ENCODE measurements at regions not wholly inside any gene's neighbourhood (a gene's known extent, or its start where the extent isn't known, plus 50 kb on each side); places are given as distances from the start of the nearest gene placed in this dataset.

DNA sequence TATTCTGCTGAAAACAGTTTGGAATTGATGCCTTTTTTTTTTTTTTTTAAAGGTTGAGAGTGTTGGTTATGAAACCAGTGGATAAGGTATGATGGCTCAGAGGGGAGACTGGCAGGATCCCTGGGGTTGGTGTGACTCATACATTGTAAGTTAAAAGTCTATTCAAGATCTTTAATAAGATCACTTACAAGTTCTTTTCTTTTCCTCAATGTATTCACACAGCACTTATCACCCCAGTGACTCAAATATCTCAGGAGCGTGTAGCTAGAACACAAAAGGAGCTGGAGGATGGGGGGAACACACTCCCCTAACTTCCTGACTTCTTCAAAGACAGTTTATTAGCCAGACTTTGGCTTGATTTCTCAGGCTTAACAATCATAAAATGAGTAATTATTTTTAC is 285.3 kb downstream of the SV2B start:
- H3K4me3 ChIP-seq (replicated peaks in 1 of 2; ENCODE audit: low read depth in 2 of 2, low read length in 2 of 2) = no peak overlapping the region
- peak; percentile 4 to 73 for DNase-seq (ENCODE audit: low read depth in 2 of 2)
- TF ChIP-seq, protein P1, sequence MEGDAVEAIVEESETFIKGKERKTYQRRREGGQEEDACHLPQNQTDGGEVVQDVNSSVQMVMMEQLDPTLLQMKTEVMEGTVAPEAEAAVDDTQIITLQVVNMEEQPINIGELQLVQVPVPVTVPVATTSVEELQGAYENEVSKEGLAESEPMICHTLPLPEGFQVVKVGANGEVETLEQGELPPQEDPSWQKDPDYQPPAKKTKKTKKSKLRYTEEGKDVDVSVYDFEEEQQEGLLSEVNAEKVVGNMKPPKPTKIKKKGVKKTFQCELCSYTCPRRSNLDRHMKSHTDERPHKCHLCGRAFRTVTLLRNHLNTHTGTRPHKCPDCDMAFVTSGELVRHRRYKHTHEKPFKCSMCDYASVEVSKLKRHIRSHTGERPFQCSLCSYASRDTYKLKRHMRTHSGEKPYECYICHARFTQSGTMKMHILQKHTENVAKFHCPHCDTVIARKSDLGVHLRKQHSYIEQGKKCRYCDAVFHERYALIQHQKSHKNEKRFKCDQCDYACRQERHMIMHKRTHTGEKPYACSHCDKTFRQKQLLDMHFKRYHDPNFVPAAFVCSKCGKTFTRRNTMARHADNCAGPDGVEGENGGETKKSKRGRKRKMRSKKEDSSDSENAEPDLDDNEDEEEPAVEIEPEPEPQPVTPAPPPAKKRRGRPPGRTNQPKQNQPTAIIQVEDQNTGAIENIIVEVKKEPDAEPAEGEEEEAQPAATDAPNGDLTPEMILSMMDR (IDR thresholded peaks at IDR 0.05; ENCODE audit: low read depth, low read length) = no peak

- TF ChIP-seq, protein P1 (IDR thresholded peaks at IDR 0.05; ENCODE audit: low read depth, low read length) = no peak
- H3K4me3 ChIP-seq (replicated peaks in 1 of 2; ENCODE audit: low read depth in 2 of 2, low read length in 2 of 2) = no peak overlapping the region
- DNase-seq (ENCODE audit: low read depth in 2 of 2) = no peak
Observed at GRCh38 chr15:91393186-91393585, 293.1 kb downstream of the SV2B start.

GRCh38 chr15:91400481-91400880 is 300.4 kb downstream of the SV2B start:
- TF ChIP-seq, protein P1 (IDR thresholded peaks at IDR 0.05; ENCODE audit: low read depth, low read length) = no peak
- DNase-seq (ENCODE audit: low read depth in 2 of 2) = no peak

GRCh38 chr15:91407269-91407889 is 307.3 kb downstream of the SV2B start:
- peak in 1 of 2 donors; percentile 74 for DNase-seq (ENCODE audit: low read depth in 2 of 2)
- TF ChIP-seq, protein P1 (IDR thresholded peaks at IDR 0.05; ENCODE audit: low read depth, low read length) = no peak

More at GRCh38 chr15:91400481-91400880, 300.4 kb downstream of the SV2B start:
- no peak overlapping the region for H3K4me3 ChIP-seq (replicated peaks in 1 of 2; ENCODE audit: low read depth in 2 of 2, low read length in 2 of 2)

DNA sequence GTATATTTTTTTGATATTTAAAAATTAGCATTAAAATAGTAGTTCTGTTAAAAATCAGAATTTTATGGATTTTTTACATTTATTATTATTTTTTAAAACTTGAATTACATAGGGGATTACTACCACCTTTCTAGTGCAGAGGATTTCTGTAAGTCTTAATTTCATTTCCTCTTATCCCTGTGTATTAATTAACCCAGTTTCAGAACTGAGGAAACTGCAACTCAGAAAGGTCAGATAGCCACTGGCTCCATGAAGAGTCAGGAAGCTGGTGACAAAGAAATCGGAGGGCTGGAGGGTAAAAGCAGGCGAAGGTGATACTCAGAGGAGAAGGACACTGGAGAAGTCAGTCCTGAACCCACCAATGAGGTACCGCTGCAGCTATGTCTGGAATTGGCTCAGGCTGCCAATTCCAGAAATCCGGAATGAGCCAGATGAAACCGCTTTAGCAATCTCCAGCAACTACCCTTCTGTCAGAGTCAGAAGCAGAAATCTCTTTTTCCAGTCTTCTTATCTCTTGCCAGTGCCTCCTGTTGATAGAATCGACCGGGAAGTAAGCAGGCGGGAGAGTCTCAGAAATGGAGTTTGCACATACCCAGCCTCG is 308.5 kb downstream of the SV2B start:
- peak; percentile 10 to 45 for DNase-seq (ENCODE audit: low read depth in 2 of 2)
- TF ChIP-seq, protein P1 (IDR thresholded peaks at IDR 0.05; ENCODE audit: low read depth, low read length) = no peak
- H3K4me3 ChIP-seq (replicated peaks in 1 of 2; ENCODE audit: low read depth in 2 of 2, low read length in 2 of 2) = no peak overlapping the region

More at GRCh38 chr15:91407269-91407889, 307.3 kb downstream of the SV2B start:
- H3K4me3 ChIP-seq (replicated peaks in 1 of 2; ENCODE audit: low read depth in 2 of 2, low read length in 2 of 2) = no peak overlapping the region

DNA sequence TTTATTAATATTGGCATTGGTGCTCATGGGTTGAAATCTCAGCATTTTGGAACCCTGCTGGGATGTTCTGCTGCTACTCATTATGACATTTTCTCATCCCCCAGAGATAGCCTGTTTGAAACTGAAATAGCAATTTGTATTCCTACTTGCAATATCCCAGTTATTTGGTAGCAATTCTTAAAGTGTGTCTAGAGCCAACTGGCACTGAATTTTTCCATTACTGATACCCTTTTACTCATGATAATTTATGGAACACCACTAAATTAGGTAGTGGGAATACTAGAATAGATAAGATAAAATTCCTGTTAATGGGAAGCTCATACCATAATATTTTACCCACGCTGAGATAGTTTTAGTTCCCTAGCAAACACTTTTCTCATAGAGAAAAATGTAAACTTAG is 309.3 kb downstream of the SV2B start:
- DNase-seq (ENCODE audit: low read depth in 2 of 2) = no peak
- TF ChIP-seq, protein P1 (IDR thresholded peaks at IDR 0.05; ENCODE audit: low read depth, low read length) = no peak
- no peak overlapping the region for H3K4me3 ChIP-seq (replicated peaks in 1 of 2; ENCODE audit: low read depth in 2 of 2, low read length in 2 of 2)
